Vagina (tissue), 2 donors: ENCODE measurements at regions not wholly inside any gene's neighbourhood (a gene's known extent, or its start where the extent isn't known, plus 50 kb on each side); places are given as distances from the start of the nearest gene placed in this dataset.

Source experiments
- DNase-seq, 2 donors: peaks; one replicate each; pipeline ENCODE4 v3.0.0-alpha.2; 2017; ENCODE audit errors: extremely low spot score in 2 of 2
- H3K27ac ChIP-seq: fragments of 200-600 bp; sonication (generic); one replicate; pipeline ENCODE4 v1.5.1; 2019
- H3K27me3 ChIP-seq: fragments of 200-600 bp; sonication (generic); one replicate; pipeline ENCODE4 v1.5.1; 2019
- H3K36me3 ChIP-seq, 2 donors: fragments of 200-600 bp; sonication (generic); one replicate each; pipeline ENCODE4 v1.5.1; 2017 to 2019
- H3K4me1 ChIP-seq: fragments of 200-600 bp; sonication (generic); one replicate; pipeline ENCODE4 v1.5.1; 2019
- H3K4me3 ChIP-seq, 2 donors: fragments of 200-600 bp; sonication (generic); 1 replicate in 1 of 2; 2 replicates in 1 of 2; pipeline ENCODE4 v1.5.1; 2016 to 2019
- H3K9me3 ChIP-seq: fragments of 200-600 bp; sonication (generic); one replicate; pipeline ENCODE4 v1.5.1; 2019
- CTCF ChIP-seq, 3 experiments: fragments of 450-650 bp in 2 of 3; fragments of 200-600 bp in 1 of 3; sonication (generic) in 1 of 3; IDR thresholded peaks; one replicate each; pipeline ENCODE4 v1.5.1; 2017 to 2019; ENCODE audit warnings: antibody characterized with exemption in 3 of 3, mild to moderate bottlenecking in 2 of 3, moderate library complexity in 2 of 3
- POLR2A ChIP-seq, 2 donors: fragments of 450-650 bp; IDR thresholded peaks; one replicate each; pipeline ENCODE4 v1.6.1; 2017; ENCODE audit warnings: antibody characterized with exemption in 2 of 2, mild to moderate bottlenecking in 2 of 2, moderate library complexity in 2 of 2
- POLR2AphosphoS5 ChIP-seq, 2 donors: sonication (generic); formaldehyde crosslinking; IDR thresholded peaks; one replicate each; pipeline ENCODE4 v1.9.0; 2017; ENCODE audit warnings: antibody characterized with exemption in 2 of 2, mild to moderate bottlenecking in 2 of 2, low read depth in 1 of 2; ENCODE audit not compliant: insufficient read depth in 1 of 2
- intact Hi-C: fragments of 100-400 bp; cut with DNase I; formaldehyde crosslinking; loops from one replicate; pipeline ENCODE4 v1.15.1; 2023

- H3K27me3 ChIP-seq: no peaks in the 10 kb centered on the region
- no peaks in the 10 kb centered on the region for H3K36me3 ChIP-seq
- H3K27ac ChIP-seq: no peak overlapping the region
- no peak overlapping the region for H3K4me3 ChIP-seq
- no peaks in the 10 kb centered on the region for H3K9me3 ChIP-seq
- no peak for TF ChIP-seq POLR2AphosphoS5 (IDR thresholded peaks at IDR 0.05; ENCODE audit: insufficient read depth in 1 of 2, low read depth in 1 of 2)
- no peak for TF ChIP-seq POLR2A (IDR thresholded peaks at IDR 0.05)
- TF ChIP-seq CTCF (IDR thresholded peaks at IDR 0.05): no peak
- no peak for DNase-seq
- intact Hi-C loops: no loop called here
- H3K4me1 ChIP-seq: no peaks in the 10 kb centered on the region
Observed at GRCh38 chr7:112708236-112708635, 82.0 kb downstream of the TMEM168 start.
